CD4-positive, CD25-positive, alpha-beta regulatory T cell (primary cell): ENCODE measurements at regions not wholly inside any gene's neighbourhood (a gene's known extent, or its start where the extent isn't known, plus 50 kb on each side); places are given as distances from the start of the nearest gene placed in this dataset.

Source experiments
- ATAC-seq, 2 donors: fragments of 150-1000 bp; cut with Tn5 transposase; one replicate each; pipeline ENCODE4 v1.10.0; 2021; ENCODE audit warnings: low read depth in 2 of 2, moderate number of reproducible peaks in 2 of 2, moderate library complexity in 1 of 2
- DNase-seq, 3 donors: peaks; one replicate each; pipeline versions ENCODE4 v3.0.0 to v3.0.0-alpha.2; 2012 to 2022; ENCODE audit warnings: mixed read lengths in 1 of 3
- H3K27ac ChIP-seq: one replicate; pipeline ENCODE4 v1.7.0; 2013; ENCODE audit warnings: mild to moderate bottlenecking, low read length; ENCODE audit not compliant: insufficient read depth, poor library complexity, severe bottlenecking
- H3K27me3 ChIP-seq: one replicate; pipeline ENCODE4 v1.7.0; 2013; ENCODE audit warnings: low read length; ENCODE audit not compliant: control insufficient read depth, insufficient read depth
- H3K36me3 ChIP-seq: one replicate; pipeline ENCODE4 v1.7.0; 2013; ENCODE audit warnings: mild to moderate bottlenecking, low read length, moderate library complexity; ENCODE audit not compliant: control insufficient read depth, insufficient read depth
- H3K4me1 ChIP-seq: 2 replicates; pipeline ENCODE4 v1.7.0; 2013; ENCODE audit warnings: mild to moderate bottlenecking, low read length; ENCODE audit not compliant: insufficient read depth, control insufficient read depth, poor library complexity, severe bottlenecking
- H3K4me3 ChIP-seq: one replicate; pipeline ENCODE4 v1.7.0; 2013; ENCODE audit warnings: low read depth, mild to moderate bottlenecking, low read length, moderate library complexity
- H3K9me3 ChIP-seq, 2 experiments: 1 replicate in 1 of 2; 2 replicates in 1 of 2; pipeline ENCODE4 v1.7.0; 2013; ENCODE audit warnings: low read length in 2 of 2, mild to moderate bottlenecking in 1 of 2, moderate library complexity in 1 of 2; ENCODE audit not compliant: control insufficient read depth in 2 of 2
- H3K27ac Mint-ChIP-seq, 3 donors: one replicate each; pipeline ENCODE4 v1.8.0; 2020 to 2022; ENCODE audit warnings: mild to moderate bottlenecking in 3 of 3, mixed read lengths in 3 of 3, moderate library complexity in 2 of 3
- H3K27me3 Mint-ChIP-seq: one replicate; pipeline ENCODE4 v1.8.0; 2022; ENCODE audit warnings: mild to moderate bottlenecking, mixed read lengths
- H3K36me3 Mint-ChIP-seq: one replicate; pipeline ENCODE4 v1.8.0; 2020; ENCODE audit warnings: mixed read lengths
- H3K4me1 Mint-ChIP-seq, 4 donors: one replicate each; pipeline ENCODE4 v1.8.0; 2020 to 2022; ENCODE audit warnings: mixed read lengths in 4 of 4, mild to moderate bottlenecking in 1 of 4
- H3K4me3 Mint-ChIP-seq, 4 donors: one replicate each; pipeline ENCODE4 v1.8.0; 2020 to 2022; ENCODE audit warnings: mild to moderate bottlenecking in 4 of 4, mixed read lengths in 4 of 4, moderate library complexity in 3 of 4
- H3K9me3 Mint-ChIP-seq, 7 donors: one replicate each; pipeline ENCODE4 v1.8.0; 2020 to 2022; ENCODE audit warnings: mixed read lengths in 7 of 7, mild to moderate bottlenecking in 3 of 7, moderate library complexity in 2 of 7

DNA sequence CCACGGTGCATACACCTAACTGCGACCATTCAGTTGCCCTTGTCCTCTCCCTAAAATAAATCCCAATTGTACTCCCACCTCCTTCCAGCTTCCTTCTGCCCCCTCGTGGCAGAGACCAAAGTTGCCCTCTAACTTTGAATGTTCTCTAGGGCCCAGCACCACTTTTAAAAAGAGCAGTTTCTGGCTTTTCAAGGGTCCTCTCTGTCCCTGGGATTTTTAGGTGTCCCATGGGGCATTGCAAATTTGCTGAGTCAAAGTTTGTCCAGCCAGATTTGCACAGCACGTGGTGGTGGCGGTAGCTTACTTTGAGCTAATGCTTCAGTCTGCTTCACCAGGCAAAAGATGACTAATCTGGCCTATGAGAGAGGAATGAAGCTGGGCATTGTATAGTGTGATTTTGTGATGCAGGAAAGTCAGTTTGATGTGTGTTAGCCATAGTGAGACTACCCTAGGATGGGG, 100.2 kb downstream of the PERP start:
- no peak overlapping the region for H3K4me3 ChIP-seq
- H3K4me1 ChIP-seq: no peaks in the 10 kb centered on the region
- Mint-ChIP-seq H3K9me3 (no peaks in the 10 kb centered on the region), H3K27me3 (peaks cover 19% of the 10 kb centered on the region), H3K27ac (no peak overlapping the region), H3K36me3 (no peaks in the 10 kb centered on the region), H3K4me1 (peaks cover 0 to 16% (median 7%) of the 10 kb centered on the region in 4 donors), H3K4me3 (no peak overlapping the region)
- no peaks in the 10 kb centered on the region for H3K27me3 ChIP-seq
- ATAC-seq: no peak
- no peaks in the 10 kb centered on the region for H3K36me3 ChIP-seq
- DNase-seq: no peak
- H3K9me3 ChIP-seq: no peaks in the 10 kb centered on the region
- no peak overlapping the region for H3K27ac ChIP-seq

DNA sequence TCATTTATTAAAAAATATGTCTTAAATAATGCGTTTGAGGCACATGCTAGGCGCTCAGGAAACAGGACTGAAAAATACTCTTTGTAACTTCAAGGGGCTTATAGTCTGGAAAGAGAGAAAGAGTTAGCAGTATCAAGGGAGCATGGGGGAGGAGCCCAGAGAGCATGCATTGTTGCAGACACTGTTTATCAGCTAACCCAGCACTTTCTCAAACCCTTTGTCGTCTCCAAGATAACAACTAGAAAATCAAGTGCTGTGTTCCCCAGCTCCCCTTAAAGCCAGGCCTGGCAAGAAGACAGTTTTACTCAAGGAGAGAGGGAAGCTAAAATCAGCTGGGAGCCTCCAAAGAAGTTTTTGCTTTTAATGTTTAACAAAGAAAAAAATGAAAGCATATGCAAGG, 98.4 kb downstream of the PERP start:
- ATAC-seq (no peak), DNase-seq (no peak)
- no peaks in the 10 kb centered on the region for H3K27me3 ChIP-seq
- H3K27ac ChIP-seq: no peak overlapping the region
- Mint-ChIP-seq H3K9me3 (no peaks in the 10 kb centered on the region), H3K4me1 (peaks cover 0 to 16% (median 7%) of the 10 kb centered on the region in 4 donors), H3K27ac (no peak overlapping the region), H3K4me3 (no peak overlapping the region), H3K36me3 (no peaks in the 10 kb centered on the region), H3K27me3 (peaks cover 19% of the 10 kb centered on the region)
- no peaks in the 10 kb centered on the region for H3K4me1 ChIP-seq
- H3K9me3 ChIP-seq: no peaks in the 10 kb centered on the region
- no peaks in the 10 kb centered on the region for H3K36me3 ChIP-seq
- H3K4me3 ChIP-seq: no peak overlapping the region

DNA sequence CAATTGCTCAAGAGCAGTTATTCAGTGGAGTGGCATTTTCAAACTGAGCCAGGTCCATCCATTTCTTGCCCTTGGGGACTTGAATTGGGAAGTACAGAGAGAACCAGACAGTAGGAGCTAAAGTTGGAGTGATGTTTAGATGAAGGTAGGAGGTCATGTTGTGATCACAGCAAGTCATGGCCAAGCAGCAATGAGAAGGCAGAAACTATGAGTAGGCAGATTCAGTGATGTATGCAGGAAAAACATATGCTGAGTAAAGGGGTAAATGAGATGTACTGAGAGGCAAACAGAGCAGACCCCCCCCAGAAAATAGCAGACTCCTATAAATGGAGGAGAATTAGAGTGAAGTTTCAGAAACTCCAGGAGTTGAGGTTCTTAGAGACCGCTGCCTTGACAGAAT, 95.8 kb downstream of the PERP start:
- ATAC-seq (no peak), DNase-seq (no peak)
- Mint-ChIP-seq H3K36me3 (no peaks in the 10 kb centered on the region), H3K4me3 (no peak overlapping the region), H3K27me3 (peaks cover 8% of the 10 kb centered on the region), H3K4me1 (peaks cover 0 to under 1% (median 0%) of the 10 kb centered on the region in 4 donors), H3K27ac (no peak overlapping the region), H3K9me3 (no peaks in the 10 kb centered on the region)
- no peaks in the 10 kb centered on the region for H3K4me1 ChIP-seq
- no peaks in the 10 kb centered on the region for H3K9me3 ChIP-seq
- H3K27ac ChIP-seq: no peak overlapping the region
- peaks cover 7% of the 10 kb centered on the region for H3K27me3 ChIP-seq
- H3K4me3 ChIP-seq: no peak overlapping the region
- no peaks in the 10 kb centered on the region for H3K36me3 ChIP-seq

DNA sequence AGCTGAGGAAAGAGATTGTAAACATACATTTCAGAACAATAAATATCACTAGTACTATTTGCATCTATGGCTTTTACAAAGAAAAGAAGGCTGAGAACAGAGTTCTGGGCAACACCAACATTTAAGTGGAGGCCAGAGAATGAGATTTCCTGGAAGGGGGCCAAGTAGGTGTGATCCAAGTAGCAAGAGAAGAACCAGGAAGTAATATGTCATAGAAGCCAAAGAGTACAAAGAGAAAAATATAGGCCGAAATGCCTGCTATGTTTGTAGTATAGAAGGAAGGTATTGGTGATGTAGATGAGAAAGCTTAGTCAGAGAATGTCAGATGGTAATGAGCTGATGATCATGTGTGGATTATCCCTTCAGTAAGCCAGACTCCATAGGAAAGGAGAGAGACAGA, 94.5 kb downstream of the PERP start:
- H3K4me1 Mint-ChIP-seq: no peaks in the 10 kb centered on the region
- ATAC-seq (no peak), DNase-seq (peak in 2 of 3 donors; percentile 6 to 74)
- no peaks in the 10 kb centered on the region for H3K36me3 Mint-ChIP-seq
- peaks cover 0 to 2% (median 0%) of the 10 kb centered on the region in 7 donors for H3K9me3 Mint-ChIP-seq
- no peaks in the 10 kb centered on the region for H3K36me3 ChIP-seq
- no peak overlapping the region for H3K27ac ChIP-seq
- no peaks in the 10 kb centered on the region for H3K9me3 ChIP-seq
- no peaks in the 10 kb centered on the region for H3K4me1 ChIP-seq
- H3K4me3 Mint-ChIP-seq: no peak overlapping the region
- peaks cover 9% of the 10 kb centered on the region for H3K27me3 ChIP-seq
- no peak overlapping the region for H3K27ac Mint-ChIP-seq
- H3K4me3 ChIP-seq: no peak overlapping the region
- peaks cover 15% of the 10 kb centered on the region for H3K27me3 Mint-ChIP-seq

- Histone ChIP-seq H3K4me3 (no peak overlapping the region), H3K36me3 (no peaks in the 10 kb centered on the region), H3K27ac (no peak overlapping the region), H3K27me3 (peaks cover 13% of the 10 kb centered on the region), H3K4me1 (no peaks in the 10 kb centered on the region), H3K9me3 (no peaks in the 10 kb centered on the region)
- Mint-ChIP-seq H3K4me3 (no peak overlapping the region), H3K27me3 (peaks cover 18% of the 10 kb centered on the region), H3K9me3 (peaks cover 0 to 2% (median 0%) of the 10 kb centered on the region in 7 donors), H3K4me1 (no peaks in the 10 kb centered on the region), H3K36me3 (no peaks in the 10 kb centered on the region), H3K27ac (no peak overlapping the region)
- no peak for DNase-seq
- no peak for ATAC-seq
Observed at GRCh38 chr6:138013959-138014358, 93.3 kb downstream of the PERP start.

DNA sequence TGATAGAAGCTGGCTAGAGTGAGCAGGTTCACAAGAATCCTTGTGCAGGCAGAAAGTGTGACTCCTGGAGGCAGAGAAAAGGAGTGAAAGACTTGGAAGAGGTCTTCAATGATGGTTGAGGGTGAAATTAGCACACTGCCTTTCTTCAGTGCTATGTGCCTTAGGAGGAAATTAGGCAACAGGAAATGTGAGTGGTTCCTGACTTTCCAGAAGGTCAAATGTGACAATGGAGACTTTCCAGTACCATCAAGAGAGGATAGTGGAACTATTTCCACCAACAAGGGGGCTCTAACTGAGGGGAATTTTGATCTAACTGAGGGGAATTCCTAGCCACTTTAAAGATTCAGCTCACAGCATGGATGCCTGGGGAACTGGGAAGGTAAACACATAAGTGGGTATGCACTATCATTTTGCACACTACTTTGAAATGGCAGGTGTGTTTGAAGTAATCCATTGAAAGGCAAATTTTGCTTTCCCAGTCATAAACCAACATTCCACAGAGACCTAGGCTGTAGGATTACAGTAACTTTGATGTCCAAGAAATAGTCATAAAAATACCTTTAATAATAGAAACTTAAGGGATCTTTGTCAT, 90.0 kb downstream of the PERP start:
- H3K9me3 ChIP-seq: no peaks in the 10 kb centered on the region
- Mint-ChIP-seq H3K9me3 (peaks cover 0 to 2% (median 0%) of the 10 kb centered on the region in 7 donors), H3K27me3 (peaks cover 26% of the 10 kb centered on the region), H3K27ac (no peak overlapping the region), H3K4me1 (no peaks in the 10 kb centered on the region), H3K4me3 (no peak overlapping the region), H3K36me3 (no peaks in the 10 kb centered on the region)
- H3K27me3 ChIP-seq: peaks cover 18% of the 10 kb centered on the region
- no peak overlapping the region for H3K27ac ChIP-seq
- ATAC-seq (no peak), DNase-seq (no peak)
- no peaks in the 10 kb centered on the region for H3K36me3 ChIP-seq
- H3K4me3 ChIP-seq: no peak overlapping the region
- no peaks in the 10 kb centered on the region for H3K4me1 ChIP-seq

DNA sequence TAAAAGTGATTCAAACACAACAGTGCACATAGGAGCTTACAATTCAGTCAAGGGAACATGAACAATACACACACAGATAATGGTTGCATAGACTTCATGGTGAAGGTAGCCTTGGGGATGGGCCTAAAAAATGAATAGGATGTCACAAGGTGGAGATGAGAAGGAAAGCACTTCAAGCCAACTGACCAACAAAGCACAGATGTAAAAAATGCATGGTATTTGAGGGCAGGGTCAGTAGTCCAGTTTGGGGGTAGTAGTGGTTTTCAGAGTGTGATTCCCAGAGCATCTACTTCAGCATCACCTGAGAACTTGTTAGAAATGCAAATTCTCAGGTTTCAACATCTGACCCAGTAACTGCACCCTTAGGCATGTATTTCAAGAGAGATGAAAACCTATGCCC, 88.9 kb downstream of the PERP start:
- no peaks in the 10 kb centered on the region for H3K36me3 Mint-ChIP-seq
- no peaks in the 10 kb centered on the region for H3K9me3 ChIP-seq
- peaks cover 26% of the 10 kb centered on the region for H3K27me3 Mint-ChIP-seq
- no peaks in the 10 kb centered on the region for H3K4me1 ChIP-seq
- H3K27ac Mint-ChIP-seq: no peak overlapping the region
- no peak overlapping the region for H3K4me3 Mint-ChIP-seq
- no peak overlapping the region for H3K27ac ChIP-seq
- H3K36me3 ChIP-seq: no peaks in the 10 kb centered on the region
- H3K4me1 Mint-ChIP-seq: no peaks in the 10 kb centered on the region
- no peak for ATAC-seq
- no peak overlapping the region for H3K4me3 ChIP-seq
- peaks cover 0 to 2% (median 0%) of the 10 kb centered on the region in 7 donors for H3K9me3 Mint-ChIP-seq
- peaks cover 18% of the 10 kb centered on the region for H3K27me3 ChIP-seq
- no peak for DNase-seq

DNA sequence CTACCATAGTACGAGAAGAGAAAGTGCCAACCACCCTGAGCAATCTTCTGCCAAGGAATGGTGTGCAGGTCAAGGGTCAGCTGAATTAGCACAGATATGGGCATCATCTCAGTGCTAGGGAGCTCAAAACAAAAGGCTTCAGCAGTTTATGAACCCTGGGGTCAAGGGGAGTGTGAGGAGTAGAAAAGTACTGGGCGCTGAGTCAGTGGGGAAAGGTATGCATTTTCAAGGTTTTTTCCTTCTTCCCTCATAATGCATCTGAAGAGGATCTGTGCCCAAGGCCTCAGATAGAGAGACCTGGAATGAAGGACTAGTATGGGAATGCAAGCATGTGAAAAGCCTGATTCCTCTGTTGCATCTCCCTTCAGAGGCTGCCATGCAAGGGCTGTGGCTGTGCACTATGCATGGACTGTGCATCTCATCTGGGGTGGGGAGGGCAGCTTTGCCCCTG, 81.7 kb downstream of the PERP start:
- H3K4me1 ChIP-seq: no peaks in the 10 kb centered on the region

More for the DNA sequence above, 81.7 kb downstream of the PERP start:
- no peaks in the 10 kb centered on the region for H3K9me3 ChIP-seq
- ATAC-seq (no peak), DNase-seq (no peak)
- H3K27me3 Mint-ChIP-seq: peaks cover 22% of the 10 kb centered on the region
- H3K4me3 ChIP-seq: no peak overlapping the region
- no peaks in the 10 kb centered on the region for H3K4me1 Mint-ChIP-seq
- no peaks in the 10 kb centered on the region for H3K36me3 ChIP-seq
- H3K27ac ChIP-seq: no peak overlapping the region
- peaks cover 12% of the 10 kb centered on the region for H3K27me3 ChIP-seq
- no peaks in the 10 kb centered on the region for H3K36me3 Mint-ChIP-seq
- H3K27ac Mint-ChIP-seq: no peak overlapping the region
- H3K9me3 Mint-ChIP-seq: peaks cover 0 to 2% (median 0%) of the 10 kb centered on the region in 7 donors
- H3K4me3 Mint-ChIP-seq: no peak overlapping the region
